Activated B cell treated with CpG ODN at 0.5 μM for 24 hours (primary cell): ENCODE measurements at regions not wholly inside any gene's neighbourhood (a gene's known extent, or its start where the extent isn't known, plus 50 kb on each side); places are given as distances from the start of the nearest gene placed in this dataset.

Source experiments
- ATAC-seq: fragments of 200-7000 bp; cut with Tn5 transposase; one replicate; pipeline ENCODE4 v1.10.0; 2021; ENCODE audit warnings: low read depth, mild to moderate bottlenecking, moderate library complexity
- CTCF ChIA-PET: fragments of 350-600 bp; sonication (Branson Sonifier 250); formaldehyde crosslinking; loops from one replicate; lab custom pipeline; 2021; ENCODE audit warnings: antibody characterized with exemption; lab: Charles Lee
- POLR2A ChIA-PET: fragments of 350-600 bp; sonication (Branson Sonifier 250); formaldehyde crosslinking; loops from one replicate; lab custom pipeline; 2021; ENCODE audit warnings: antibody characterized with exemption; lab: Charles Lee
- DNase-seq: peaks from one replicate; pipeline ENCODE4 v3.0.0; 2022
- H3K27ac Mint-ChIP-seq: one replicate; pipeline ENCODE4 v1.8.0; 2020; ENCODE audit warnings: mixed read lengths
- H3K27me3 Mint-ChIP-seq: one replicate; pipeline ENCODE4 v1.8.0; 2021; ENCODE audit warnings: mixed read lengths
- H3K36me3 Mint-ChIP-seq: one replicate; pipeline ENCODE4 v1.8.0; 2021; ENCODE audit warnings: low read depth, mixed read lengths
- H3K4me1 Mint-ChIP-seq: one replicate; pipeline ENCODE4 v1.8.0; 2021; ENCODE audit warnings: mixed read lengths
- H3K4me3 Mint-ChIP-seq: one replicate; pipeline ENCODE4 v1.8.0; 2020; ENCODE audit warnings: mild to moderate bottlenecking, mixed read lengths
- H3K9me3 Mint-ChIP-seq: one replicate; pipeline ENCODE4 v1.8.0; 2020; ENCODE audit warnings: mixed read lengths
- CTCF ChIP-seq: fragments of 200-600 bp; IDR thresholded peaks from one replicate; pipeline ENCODE4 v1.8.0; 2022; ENCODE audit warnings: antibody characterized with exemption, mild to moderate bottlenecking
- intact Hi-C: fragments of 100-400 bp; cut with micrococcal nuclease; formaldehyde crosslinking; loops from one replicate; pipeline ENCODE4 v1.15.1; 2024

GRCh38 chr11:115761348-115761747 lies 257.1 kb upstream of the CADM1 start:
- H3K4me1 Mint-ChIP-seq: no peaks in the 10 kb centered on the region
- H3K36me3 Mint-ChIP-seq: no peaks in the 10 kb centered on the region
- TF ChIP-seq CTCF: no peak
- H3K4me3 Mint-ChIP-seq: no peak overlapping the region
- intact Hi-C loops: no loop called here
- no peak overlapping the region for H3K27ac Mint-ChIP-seq
- no peak for DNase-seq
- POLR2A ChIA-PET: no interaction called here
- CTCF ChIA-PET: no interaction called here
- no peak for ATAC-seq
- no peaks in the 10 kb centered on the region for H3K9me3 Mint-ChIP-seq
- peaks cover 35% of the 10 kb centered on the region for H3K27me3 Mint-ChIP-seq

GRCh38 chr11:115760461-115761320 lies 256.5 kb upstream of the CADM1 start:
- Mint-ChIP-seq H3K27me3 (peaks cover 36% of the 10 kb centered on the region), H3K4me1 (no peaks in the 10 kb centered on the region), H3K27ac (no peak overlapping the region), H3K36me3 (no peaks in the 10 kb centered on the region), H3K9me3 (no peaks in the 10 kb centered on the region), H3K4me3 (no peak overlapping the region)
- intact Hi-C loops: no loop called here
- no peak for TF ChIP-seq CTCF
- ATAC-seq (no peak), DNase-seq (no peak)
- ChIA-PET CTCF (no interaction called here), POLR2A (no interaction called here)

GRCh38 chr11:115759622-115760460 lies 255.6 kb upstream of the CADM1 start:
- Mint-ChIP-seq H3K36me3 (no peaks in the 10 kb centered on the region), H3K27ac (no peak overlapping the region), H3K4me1 (no peaks in the 10 kb centered on the region), H3K9me3 (no peaks in the 10 kb centered on the region), H3K4me3 (no peak overlapping the region), H3K27me3 (peaks cover 36% of the 10 kb centered on the region)
- no peak for DNase-seq
- no peak for TF ChIP-seq CTCF
- ATAC-seq: no peak
- POLR2A ChIA-PET: no interaction called here
- CTCF ChIA-PET: no interaction called here
- intact Hi-C loops: no loop called here

GRCh38 chr11:115758011-115758410 lies 253.8 kb upstream of the CADM1 start:
- H3K9me3 Mint-ChIP-seq: no peaks in the 10 kb centered on the region
- ATAC-seq (no peak), DNase-seq (no peak)
- CTCF ChIA-PET: no interaction called here
- intact Hi-C loops: no loop called here
- no peaks in the 10 kb centered on the region for H3K36me3 Mint-ChIP-seq
- no peaks in the 10 kb centered on the region for H3K4me1 Mint-ChIP-seq
- H3K27me3 Mint-ChIP-seq: peaks cover 36% of the 10 kb centered on the region
- no peak overlapping the region for H3K27ac Mint-ChIP-seq
- POLR2A ChIA-PET: no interaction called here
- no peak overlapping the region for H3K4me3 Mint-ChIP-seq
- TF ChIP-seq CTCF: no peak
